ENCODE measurements at regions not wholly inside any gene's neighbourhood (a gene's known extent, or its start where the extent isn't known, plus 50 kb on each side); places are given as distances from the start of the nearest gene placed in this dataset.

- TF ChIP-seq CTCF (conservative IDR thresholded peaks at IDR 0.05) (no peak), ZFX (IDR thresholded peaks at IDR 0.05) (no peak)
Observed at GRCh38 chr6:128635219-128635618, 114.8 kb upstream of the PTPRK start.
